ENCODE measurements at regions not wholly inside any gene's neighbourhood (a gene's known extent, or its start where the extent isn't known, plus 50 kb on each side); places are given as distances from the start of the nearest gene placed in this dataset.

DNA sequence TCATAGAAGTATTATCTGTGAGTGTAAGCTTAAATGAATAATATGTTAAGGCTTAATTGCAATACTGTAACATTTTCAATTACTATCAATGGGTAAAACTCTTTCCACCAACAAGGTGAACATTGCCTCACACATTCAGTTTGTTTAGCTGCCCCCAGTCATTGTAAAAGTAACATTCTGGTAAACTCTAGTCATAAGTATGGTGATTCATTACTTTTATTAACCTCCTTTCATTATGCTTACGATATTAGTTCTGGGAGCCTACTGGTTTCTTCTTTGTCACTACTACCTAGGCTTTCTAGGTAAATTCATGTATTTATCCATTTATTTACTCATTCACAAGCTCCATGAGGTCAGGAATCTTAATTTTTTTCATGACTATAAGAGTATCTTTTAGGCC is 412.8 kb upstream of the SLIT2 start (continued):
- TF ChIP-seq AHR (CRISPR knock-in tag; IDR thresholded peaks at IDR 0.05) (no peak), ZNF446 (CRISPR knock-in tag; IDR thresholded peaks at IDR 0.05) (no peak), KLF13 (CRISPR knock-in tag; IDR thresholded peaks at IDR 0.05) (no peak), NFATC3 (CRISPR knock-in tag; IDR thresholded peaks at IDR 0.05) (no peak)

DNA sequence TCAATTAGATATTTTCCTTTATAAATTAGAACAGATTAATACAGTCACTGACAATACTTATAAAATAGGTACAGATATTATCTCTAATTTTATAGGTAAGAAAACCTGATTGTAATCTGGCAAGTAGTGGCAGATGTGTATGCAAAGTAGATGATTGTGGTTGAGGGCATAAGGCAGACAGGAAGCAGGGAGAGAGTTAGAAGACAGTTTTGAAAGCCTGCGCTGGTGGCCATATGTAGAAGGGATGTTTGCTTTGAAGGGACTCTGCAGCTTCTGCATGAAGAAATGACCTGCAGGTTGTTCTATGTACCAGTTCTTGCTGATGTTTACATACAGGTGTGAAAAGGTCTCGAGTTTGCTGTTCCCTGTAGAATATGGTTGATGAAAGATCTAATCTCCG is 416.3 kb upstream of the SLIT2 start:
- CTCF ChIA-PET (ENCODE audit: low intra/inter-chr PET ratio, low total read pairs), result no interaction called here
- no TSS peak for BruUV-seq (replicated peaks)
- Histone ChIP-seq H3K36me3 (replicated peaks in 1 of 2; ENCODE audit: control insufficient read depth in 1 of 2, insufficient read depth in 2 of 2, low read length in 2 of 2) (no peaks in the 10 kb centered on the region), H3K9ac (ENCODE audit: insufficient read depth, low read depth, low read length) (no peak overlapping the region), H3K4me3 (replicated peaks in 1 of 3; ENCODE audit: insufficient read depth in 1 of 3, low read depth in 2 of 3, low read length in 3 of 3) (no peak overlapping the region), H3K9me3 (ENCODE audit: low read length) (peaks cover 90% of the 10 kb centered on the region), H3K79me2 (ENCODE audit: insufficient read depth, low read length) (no peaks in the 10 kb centered on the region), H3K27me3 (ENCODE audit: control insufficient read depth in 1 of 2, insufficient read depth in 2 of 2, low read length in 2 of 2) (no peaks in the 10 kb centered on the region), H3K4me1 (ENCODE audit: insufficient read depth, low read length) (no peaks in the 10 kb centered on the region), H3K4me2 (ENCODE audit: low read depth, low read length) (no peak overlapping the region), H3K27ac (ENCODE audit: extremely low read length, insufficient read depth, low read length) (no peak overlapping the region), H2AFZ (ENCODE audit: low read length) (no peak overlapping the region), H4K20me1 (ENCODE audit: insufficient read depth, low read length) (no peaks in the 10 kb centered on the region)
- POLR2A ChIA-PET, result no interaction called here
- no peak for ATAC-seq
- FAIRE-seq, result no peak
- DNase-seq (ENCODE audit: low spot score), result no peak
- in situ Hi-C loops (cut with HindIII; ENCODE audit: extremely low pct_ligation_motif_present, low pct_unique_long_range_greater_than_20kb), result no loop called here
- intact Hi-C loops (cut with micrococcal nuclease; ENCODE audit: unreplicated experiment), result no loop called here
- 14% methylated on average over 3 of the region's 3 CpGs for WGBS (ENCODE audit: low lambda C conversion rate)
- TF ChIP-seq KAT7 (CRISPR knock-in tag; IDR thresholded peaks at IDR 0.05; ENCODE audit: borderline replicate concordance) (no peak), ZNF30 (CRISPR knock-in tag; IDR thresholded peaks at IDR 0.05) (no peak), SAFB2 (CRISPR knock-in tag; IDR thresholded peaks at IDR 0.05; ENCODE audit: borderline replicate concordance, low read depth) (no peak), ZNF160 (CRISPR knock-in tag; IDR thresholded peaks at IDR 0.05) (no peak), GTF3A (CRISPR knock-in tag; conservative IDR thresholded peaks at IDR 0.05) (no peak), ZNF83 (CRISPR knock-in tag; IDR thresholded peaks at IDR 0.05; ENCODE audit: borderline replicate concordance) (no peak), ZNF674 (CRISPR knock-in tag; IDR thresholded peaks at IDR 0.05; ENCODE audit: low read depth) (no peak), FOXP1 (IDR thresholded peaks at IDR 0.05) (no peak), FOXP1 (CRISPR knock-in tag; IDR thresholded peaks at IDR 0.05) (no peak)
- TF ChIP-seq, protein P1, sequence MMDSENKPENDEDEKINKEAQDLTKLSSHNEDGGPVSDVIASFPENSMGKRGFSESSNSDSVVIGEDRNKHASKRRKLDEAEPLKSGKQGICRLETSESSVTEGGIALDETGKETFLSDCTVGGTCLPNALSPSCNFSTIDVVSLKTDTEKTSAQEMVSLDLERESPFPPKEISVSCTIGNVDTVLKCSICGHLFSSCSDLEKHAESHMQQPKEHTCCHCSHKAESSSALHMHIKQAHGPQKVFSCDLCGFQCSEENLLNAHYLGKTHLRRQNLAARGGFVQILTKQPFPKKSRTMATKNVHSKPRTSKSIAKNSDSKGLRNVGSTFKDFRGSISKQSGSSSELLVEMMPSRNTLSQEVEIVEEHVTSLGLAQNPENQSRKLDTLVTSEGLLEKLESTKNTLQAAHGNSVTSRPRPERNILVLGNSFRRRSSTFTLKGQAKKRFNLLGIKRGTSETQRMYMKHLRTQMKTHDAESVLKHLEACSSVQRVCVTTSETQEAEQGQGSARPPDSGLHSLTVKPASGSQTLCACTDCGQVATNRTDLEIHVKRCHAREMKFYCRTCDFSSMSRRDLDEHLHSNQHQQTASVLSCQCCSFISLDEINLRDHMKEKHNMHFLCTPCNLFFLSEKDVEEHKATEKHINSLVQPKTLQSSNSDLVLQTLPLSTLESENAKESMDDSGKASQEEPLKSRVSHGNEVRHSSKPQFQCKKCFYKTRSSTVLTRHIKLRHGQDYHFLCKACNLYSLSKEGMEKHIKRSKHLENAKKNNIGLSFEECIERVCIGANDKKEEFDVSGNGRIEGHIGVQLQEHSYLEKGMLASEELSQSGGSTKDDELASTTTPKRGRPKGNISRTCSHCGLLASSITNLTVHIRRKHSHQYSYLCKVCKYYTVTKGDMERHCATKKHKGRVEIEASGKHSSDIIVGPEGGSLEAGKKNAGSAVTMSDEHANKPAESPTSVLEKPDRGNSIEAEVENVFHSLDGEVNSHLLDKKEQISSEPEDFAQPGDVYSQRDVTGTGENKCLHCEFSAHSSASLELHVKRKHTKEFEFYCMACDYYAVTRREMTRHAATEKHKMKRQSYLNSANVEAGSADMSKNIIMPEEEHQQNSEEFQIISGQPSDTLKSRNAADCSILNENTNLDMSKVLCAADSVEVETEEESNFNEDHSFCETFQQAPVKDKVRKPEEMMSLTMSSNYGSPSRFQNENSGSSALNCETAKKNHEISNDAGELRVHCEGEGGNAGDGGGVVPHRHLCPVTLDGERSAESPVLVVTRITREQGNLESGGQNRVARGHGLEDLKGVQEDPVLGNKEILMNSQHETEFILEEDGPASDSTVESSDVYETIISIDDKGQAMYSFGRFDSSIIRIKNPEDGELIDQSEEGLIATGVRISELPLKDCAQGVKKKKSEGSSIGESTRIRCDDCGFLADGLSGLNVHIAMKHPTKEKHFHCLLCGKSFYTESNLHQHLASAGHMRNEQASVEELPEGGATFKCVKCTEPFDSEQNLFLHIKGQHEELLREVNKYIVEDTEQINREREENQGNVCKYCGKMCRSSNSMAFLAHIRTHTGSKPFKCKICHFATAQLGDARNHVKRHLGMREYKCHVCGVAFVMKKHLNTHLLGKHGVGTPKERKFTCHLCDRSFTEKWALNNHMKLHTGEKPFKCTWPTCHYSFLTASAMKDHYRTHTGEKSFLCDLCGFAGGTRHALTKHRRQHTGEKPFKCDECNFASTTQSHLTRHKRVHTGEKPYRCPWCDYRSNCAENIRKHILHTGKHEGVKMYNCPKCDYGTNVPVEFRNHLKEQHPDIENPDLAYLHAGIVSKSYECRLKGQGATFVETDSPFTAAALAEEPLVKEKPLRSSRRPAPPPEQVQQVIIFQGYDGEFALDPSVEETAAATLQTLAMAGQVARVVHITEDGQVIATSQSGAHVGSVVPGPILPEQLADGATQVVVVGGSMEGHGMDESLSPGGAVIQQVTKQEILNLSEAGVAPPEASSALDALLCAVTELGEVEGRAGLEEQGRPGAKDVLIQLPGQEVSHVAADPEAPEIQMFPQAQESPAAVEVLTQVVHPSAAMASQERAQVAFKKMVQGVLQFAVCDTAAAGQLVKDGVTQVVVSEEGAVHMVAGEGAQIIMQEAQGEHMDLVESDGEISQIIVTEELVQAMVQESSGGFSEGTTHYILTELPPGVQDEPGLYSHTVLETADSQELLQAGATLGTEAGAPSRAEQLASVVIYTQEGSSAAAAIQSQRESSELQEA (CRISPR knock-in tag; IDR thresholded peaks at IDR 0.05; ENCODE audit: not compliant biosample characterization), result no peak
- TF ChIP-seq, protein P2, sequence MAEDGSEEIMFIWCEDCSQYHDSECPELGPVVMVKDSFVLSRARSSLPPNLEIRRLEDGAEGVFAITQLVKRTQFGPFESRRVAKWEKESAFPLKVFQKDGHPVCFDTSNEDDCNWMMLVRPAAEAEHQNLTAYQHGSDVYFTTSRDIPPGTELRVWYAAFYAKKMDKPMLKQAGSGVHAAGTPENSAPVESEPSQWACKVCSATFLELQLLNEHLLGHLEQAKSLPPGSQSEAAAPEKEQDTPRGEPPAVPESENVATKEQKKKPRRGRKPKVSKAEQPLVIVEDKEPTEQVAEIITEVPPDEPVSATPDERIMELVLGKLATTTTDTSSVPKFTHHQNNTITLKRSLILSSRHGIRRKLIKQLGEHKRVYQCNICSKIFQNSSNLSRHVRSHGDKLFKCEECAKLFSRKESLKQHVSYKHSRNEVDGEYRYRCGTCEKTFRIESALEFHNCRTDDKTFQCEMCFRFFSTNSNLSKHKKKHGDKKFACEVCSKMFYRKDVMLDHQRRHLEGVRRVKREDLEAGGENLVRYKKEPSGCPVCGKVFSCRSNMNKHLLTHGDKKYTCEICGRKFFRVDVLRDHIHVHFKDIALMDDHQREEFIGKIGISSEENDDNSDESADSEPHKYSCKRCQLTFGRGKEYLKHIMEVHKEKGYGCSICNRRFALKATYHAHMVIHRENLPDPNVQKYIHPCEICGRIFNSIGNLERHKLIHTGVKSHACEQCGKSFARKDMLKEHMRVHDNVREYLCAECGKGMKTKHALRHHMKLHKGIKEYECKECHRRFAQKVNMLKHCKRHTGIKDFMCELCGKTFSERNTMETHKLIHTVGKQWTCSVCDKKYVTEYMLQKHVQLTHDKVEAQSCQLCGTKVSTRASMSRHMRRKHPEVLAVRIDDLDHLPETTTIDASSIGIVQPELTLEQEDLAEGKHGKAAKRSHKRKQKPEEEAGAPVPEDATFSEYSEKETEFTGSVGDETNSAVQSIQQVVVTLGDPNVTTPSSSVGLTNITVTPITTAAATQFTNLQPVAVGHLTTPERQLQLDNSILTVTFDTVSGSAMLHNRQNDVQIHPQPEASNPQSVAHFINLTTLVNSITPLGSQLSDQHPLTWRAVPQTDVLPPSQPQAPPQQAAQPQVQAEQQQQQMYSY (CRISPR knock-in tag; IDR thresholded peaks at IDR 0.05), result no peak

Measured in HepG2 (cell line).